ENCODE measurements at regions not wholly inside any gene's neighbourhood (a gene's known extent, or its start where the extent isn't known, plus 50 kb on each side); places are given as distances from the start of the nearest gene placed in this dataset.

GRCh38 chr9:107172979-107173347 is 110.1 kb upstream of the RAD23B start:
- no peak for TF ChIP-seq CTCF (IDR thresholded peaks at IDR 0.05)
- no peak for TF ChIP-seq EP300 (IDR thresholded peaks at IDR 0.05)
- TF ChIP-seq POLR2A (IDR thresholded peaks at IDR 0.05): no peak
